ENCODE measurements at regions not wholly inside any gene's neighbourhood (a gene's known extent, or its start where the extent isn't known, plus 50 kb on each side); places are given as distances from the start of the nearest gene placed in this dataset.

GRCh38 chr9:89757776-89758528 is 153.1 kb downstream of the GADD45G start:
- Histone ChIP-seq H3K79me2 (ENCODE audit: insufficient read depth, low read length) (no peaks in the 10 kb centered on the region), H3K4me3 (ENCODE audit: insufficient read depth, low read length) (no peak overlapping the region), H3K4me1 (ENCODE audit: insufficient read depth, low read length) (no peaks in the 10 kb centered on the region), H4K20me1 (ENCODE audit: insufficient read depth, low read length) (no peaks in the 10 kb centered on the region), H3K36me3 (ENCODE audit: insufficient read depth, low read length) (no peaks in the 10 kb centered on the region), H3K4me2 (ENCODE audit: insufficient read depth, low read length) (no peak overlapping the region), H3K27ac (ENCODE audit: low read depth, low read length) (no peak overlapping the region), H3K27me3 (ENCODE audit: insufficient read depth, low read length) (no peaks in the 10 kb centered on the region), H2AFZ (ENCODE audit: low read length) (no peak overlapping the region), H3K9me3 (ENCODE audit: low read depth, low read length) (no peaks in the 10 kb centered on the region)
- no peak for TF ChIP-seq CTCF (IDR thresholded peaks at IDR 0.05; ENCODE audit: extremely low read depth, low read depth, low read length)
- DNase-seq (ENCODE audit: insufficient read length, low spot score, missing footprints): no peak

- Histone ChIP-seq H3K4me1 (ENCODE audit: insufficient read depth, low read length) (no peaks in the 10 kb centered on the region), H3K79me2 (ENCODE audit: insufficient read depth, low read length) (no peaks in the 10 kb centered on the region), H3K27ac (ENCODE audit: low read depth, low read length) (no peak overlapping the region), H3K36me3 (ENCODE audit: insufficient read depth, low read length) (no peaks in the 10 kb centered on the region), H4K20me1 (ENCODE audit: insufficient read depth, low read length) (no peaks in the 10 kb centered on the region), H3K4me2 (ENCODE audit: insufficient read depth, low read length) (no peak overlapping the region), H3K9me3 (ENCODE audit: low read depth, low read length) (no peaks in the 10 kb centered on the region), H3K27me3 (ENCODE audit: insufficient read depth, low read length) (no peaks in the 10 kb centered on the region), H3K4me3 (ENCODE audit: insufficient read depth, low read length) (no peak overlapping the region), H2AFZ (ENCODE audit: low read length) (no peak overlapping the region)
- DNase-seq (ENCODE audit: insufficient read length, low spot score, missing footprints): no peak
- no peak for TF ChIP-seq CTCF (IDR thresholded peaks at IDR 0.05; ENCODE audit: extremely low read depth, low read depth, low read length)
Observed at GRCh38 chr9:89759572-89759971, 154.8 kb downstream of the GADD45G start.

GRCh38 chr9:89760123-89760522 is 155.3 kb downstream of the GADD45G start:
- DNase-seq (ENCODE audit: insufficient read length, low spot score, missing footprints): no peak
- H2AFZ ChIP-seq (ENCODE audit: low read length): no peak overlapping the region
- no peaks in the 10 kb centered on the region for H4K20me1 ChIP-seq (ENCODE audit: insufficient read depth, low read length)
- no peak overlapping the region for H3K4me2 ChIP-seq (ENCODE audit: insufficient read depth, low read length)
- TF ChIP-seq CTCF (IDR thresholded peaks at IDR 0.05; ENCODE audit: extremely low read depth, low read depth, low read length): no peak
- H3K27me3 ChIP-seq (ENCODE audit: insufficient read depth, low read length): no peaks in the 10 kb centered on the region
- no peaks in the 10 kb centered on the region for H3K36me3 ChIP-seq (ENCODE audit: insufficient read depth, low read length)
- no peak overlapping the region for H3K4me3 ChIP-seq (ENCODE audit: insufficient read depth, low read length)
- no peak overlapping the region for H3K27ac ChIP-seq (ENCODE audit: low read depth, low read length)
- no peaks in the 10 kb centered on the region for H3K9me3 ChIP-seq (ENCODE audit: low read depth, low read length)
- no peaks in the 10 kb centered on the region for H3K79me2 ChIP-seq (ENCODE audit: insufficient read depth, low read length)
- H3K4me1 ChIP-seq (ENCODE audit: insufficient read depth, low read length): no peaks in the 10 kb centered on the region

- H3K36me3 ChIP-seq (ENCODE audit: insufficient read depth, low read length): no peaks in the 10 kb centered on the region
- no peaks in the 10 kb centered on the region for H3K79me2 ChIP-seq (ENCODE audit: insufficient read depth, low read length)
- no peaks in the 10 kb centered on the region for H4K20me1 ChIP-seq (ENCODE audit: insufficient read depth, low read length)
- no peak overlapping the region for H3K4me3 ChIP-seq (ENCODE audit: insufficient read depth, low read length)
- DNase-seq (ENCODE audit: insufficient read length, low spot score, missing footprints): no peak
- H2AFZ ChIP-seq (ENCODE audit: low read length): no peak overlapping the region
- no peaks in the 10 kb centered on the region for H3K27me3 ChIP-seq (ENCODE audit: insufficient read depth, low read length)
- H3K27ac ChIP-seq (ENCODE audit: low read depth, low read length): no peak overlapping the region
- no peaks in the 10 kb centered on the region for H3K4me1 ChIP-seq (ENCODE audit: insufficient read depth, low read length)
- H3K4me2 ChIP-seq (ENCODE audit: insufficient read depth, low read length): no peak overlapping the region
- no peak for TF ChIP-seq CTCF (IDR thresholded peaks at IDR 0.05; ENCODE audit: extremely low read depth, low read depth, low read length)
- H3K9me3 ChIP-seq (ENCODE audit: low read depth, low read length): no peaks in the 10 kb centered on the region
Observed at GRCh38 chr9:89764217-89764616, 159.4 kb downstream of the GADD45G start.
